SIG-M5 treated with dmso at 0.1 percent for 504 hours (cell line): ENCODE measurements at regions not wholly inside any gene's neighbourhood (a gene's known extent, or its start where the extent isn't known, plus 50 kb on each side); places are given as distances from the start of the nearest gene placed in this dataset.
"Not testable (repeated sequence)": the region's sequence is repeated elsewhere in the genome, so short reads cannot be mapped to it uniquely, and the experiment has no call there.

Experiments
- DNase-seq: peaks from one replicate; lab custom pipeline; 2025; ENCODE audit not compliant: unreplicated experiment; lab: John Stamatoyannopoulos, UW

- not testable (repeated sequence) for DNase-seq
Measured at GRCh38 chr11:112673401-112673800, 287.8 kb upstream of the NCAM1 start.

DNA sequence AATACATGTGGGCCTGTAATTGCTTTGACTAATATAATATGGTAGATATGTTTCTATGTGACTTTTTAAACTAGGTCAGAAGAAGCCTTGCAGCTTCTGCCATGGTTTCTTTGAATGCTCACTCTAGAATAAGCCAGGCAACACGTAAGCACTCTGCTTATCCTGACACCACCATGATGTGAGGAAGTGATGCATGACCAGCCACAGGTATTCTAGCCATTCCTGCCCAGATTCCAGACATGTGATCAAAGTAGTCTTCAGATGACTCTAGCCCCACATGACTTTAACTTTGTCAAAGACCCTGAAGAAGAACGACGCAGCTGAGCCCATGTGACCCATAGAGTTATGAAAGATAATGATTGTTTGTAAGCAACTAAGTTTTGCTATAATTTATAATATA is 276.1 kb upstream of the NCAM1 start:
- DNase-seq, result no peak

DNA sequence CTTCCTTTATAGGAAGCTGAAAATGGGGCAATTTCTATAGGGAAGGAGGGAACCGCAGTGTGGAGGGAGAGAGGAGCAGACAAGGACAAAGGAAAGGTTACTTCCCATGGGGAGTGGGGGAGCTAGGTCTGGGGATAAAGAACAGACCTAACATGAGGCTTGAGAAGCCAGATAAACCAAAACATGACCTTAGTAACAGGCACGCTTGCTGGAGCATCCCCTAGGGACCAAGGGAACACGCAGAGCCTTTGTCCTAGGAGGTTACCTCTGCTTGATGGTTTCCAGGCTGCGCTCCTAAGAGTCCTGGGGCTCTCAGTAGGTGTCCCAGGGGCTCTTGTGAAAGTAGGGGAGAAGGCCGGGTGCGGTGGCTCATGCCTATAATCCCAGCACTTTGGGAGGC is 271.4 kb upstream of the NCAM1 start:
- no peak for DNase-seq

GRCh38 chr11:112693781-112694180 is 267.4 kb upstream of the NCAM1 start:
- DNase-seq, result no peak

- DNase-seq, result no peak
Measured at GRCh38 chr11:112694245-112694644, 267.0 kb upstream of the NCAM1 start.

GRCh38 chr11:112694813-112695212 is 266.4 kb upstream of the NCAM1 start:
- no peak for DNase-seq

- no peak for DNase-seq
Measured at GRCh38 chr11:112697391-112698178, 263.6 kb upstream of the NCAM1 start.

- no peak for DNase-seq
Measured at GRCh38 chr11:112705148-112705547, 256.1 kb upstream of the NCAM1 start.

DNA sequence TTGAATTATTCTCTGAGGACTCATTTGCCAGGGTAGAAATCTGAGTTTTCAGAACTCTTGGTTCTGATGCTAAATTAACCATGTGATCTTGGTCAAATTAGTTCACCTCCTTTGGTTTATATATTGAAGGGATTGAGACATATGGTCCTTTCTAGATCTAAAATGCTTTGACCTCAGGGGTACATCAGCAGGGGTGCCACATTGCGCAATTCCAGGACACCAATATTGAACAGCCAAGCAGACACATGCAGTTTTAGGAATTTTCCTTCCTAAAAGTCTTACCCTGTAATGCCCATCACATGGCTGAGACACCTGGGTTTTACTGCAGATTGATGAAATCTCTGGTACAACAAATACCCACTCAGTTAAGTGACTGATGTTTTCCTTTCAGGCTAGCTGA is 254.4 kb upstream of the NCAM1 start:
- no peak for DNase-seq

DNA sequence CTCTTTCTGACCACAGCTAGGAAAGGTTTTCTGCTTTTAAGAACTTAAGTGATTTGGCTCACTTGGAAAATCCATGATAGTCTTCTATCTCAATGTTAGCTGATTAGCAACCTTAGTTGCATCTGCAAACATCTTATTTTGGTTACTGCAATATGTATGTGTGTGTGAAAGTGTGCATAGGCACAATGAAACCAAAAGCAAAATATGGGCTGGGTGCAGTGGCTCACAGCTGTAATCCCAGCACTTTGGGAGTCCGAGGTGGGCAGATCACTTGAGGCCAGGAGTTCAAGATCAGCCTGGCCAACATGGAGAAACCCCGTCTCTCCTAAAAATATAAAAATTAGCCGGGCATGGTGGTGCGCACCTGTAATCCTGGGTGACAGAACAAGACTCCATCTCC is 246.9 kb upstream of the NCAM1 start:
- DNase-seq, result not testable (repeated sequence)

- no peak for DNase-seq
Measured at GRCh38 chr11:112715056-112715455, 246.2 kb upstream of the NCAM1 start.

- no peak for DNase-seq
Measured at GRCh38 chr11:112718483-112718882, 242.7 kb upstream of the NCAM1 start.

- DNase-seq, result no peak
Measured at GRCh38 chr11:112719736-112720525, 241.3 kb upstream of the NCAM1 start.

DNA sequence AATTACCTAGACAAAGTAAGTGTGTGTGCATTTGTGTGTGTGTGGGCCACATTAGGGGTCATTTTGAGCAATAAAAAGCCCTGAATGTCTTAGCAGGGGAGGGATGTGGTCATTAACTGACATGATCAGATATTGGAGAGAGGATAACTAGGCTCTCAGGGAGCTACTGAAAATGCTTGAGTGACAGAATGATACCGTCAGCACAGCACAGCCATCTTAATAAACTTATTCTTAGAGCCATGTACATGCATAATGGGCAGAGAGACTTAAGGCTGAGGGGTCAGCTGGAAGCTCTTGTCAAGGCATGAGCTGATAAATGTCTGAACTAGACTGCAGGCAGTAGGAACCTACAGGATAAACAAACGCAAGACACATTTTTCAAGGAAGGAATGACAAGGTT is 239.1 kb upstream of the NCAM1 start:
- no peak for DNase-seq

GRCh38 chr11:112722876-112723275 is 238.3 kb upstream of the NCAM1 start:
- DNase-seq, result no peak

- DNase-seq, result no peak
Measured at GRCh38 chr11:112723676-112724495, 237.3 kb upstream of the NCAM1 start.

GRCh38 chr11:112724496-112724790 is 236.8 kb upstream of the NCAM1 start:
- no peak for DNase-seq

DNA sequence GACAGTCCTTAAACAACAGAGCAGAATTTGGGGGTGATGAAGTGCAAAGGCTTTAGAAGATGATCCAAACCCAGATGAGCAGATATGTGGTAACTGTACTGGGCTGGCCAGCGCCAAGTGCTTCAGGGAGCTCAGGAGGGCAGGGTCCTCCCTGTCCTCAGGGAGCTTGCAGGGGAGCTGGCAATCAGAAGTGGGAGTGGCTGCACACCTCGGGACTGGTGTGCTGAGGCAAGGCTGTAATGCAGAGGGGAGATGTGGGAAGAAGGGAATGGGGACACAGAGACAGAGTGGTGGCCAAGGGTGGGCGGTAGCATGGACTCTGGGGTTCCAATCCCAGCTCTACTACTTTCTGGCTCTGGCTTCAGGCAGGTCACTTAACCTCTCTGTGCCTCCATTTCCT is 235.6 kb upstream of the NCAM1 start:
- no peak for DNase-seq

- DNase-seq, result no peak
Measured at GRCh38 chr11:112727341-112727841, 233.8 kb upstream of the NCAM1 start.

GRCh38 chr11:112728288-112728687 is 232.9 kb upstream of the NCAM1 start:
- no peak for DNase-seq

DNA sequence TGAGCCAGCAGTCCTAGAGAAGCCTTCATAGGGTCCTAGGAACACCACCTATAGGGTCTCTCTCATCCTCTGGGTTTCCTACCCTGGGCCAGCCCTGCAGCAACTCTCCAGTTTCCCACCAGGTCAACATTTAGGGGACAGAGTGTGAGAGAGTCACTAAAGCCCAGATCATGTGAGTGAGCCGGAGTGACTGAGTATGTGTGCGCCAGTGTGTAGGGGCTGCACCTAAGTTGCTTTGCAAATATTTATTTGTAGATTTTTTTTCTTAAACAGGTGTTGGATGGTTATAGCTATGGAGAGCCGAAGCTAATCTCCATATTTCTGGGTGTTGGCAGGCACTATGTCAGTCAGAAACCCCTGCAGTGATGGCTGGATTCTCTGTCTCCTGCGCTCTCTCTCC is 232.5 kb upstream of the NCAM1 start:
- no peak for DNase-seq

DNA sequence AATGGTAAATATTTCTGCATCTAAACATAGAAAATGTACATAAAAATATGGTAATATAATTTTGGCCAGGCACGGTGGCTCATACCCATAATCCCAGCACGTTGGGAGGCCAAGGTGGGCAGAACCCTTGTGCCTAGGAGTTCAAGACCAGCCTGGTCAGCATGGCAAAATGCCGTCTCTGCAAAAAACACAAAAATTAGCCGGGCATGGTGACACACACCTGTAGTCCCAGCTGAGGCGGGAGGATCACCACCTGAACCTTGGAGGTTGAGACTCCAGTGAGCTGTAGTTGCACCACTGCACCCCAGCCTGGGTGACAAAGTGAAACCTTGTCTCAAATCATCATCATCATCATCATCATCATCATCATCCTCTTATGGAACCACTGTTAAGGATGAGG is 230.6 kb upstream of the NCAM1 start:
- no peak for DNase-seq
